ENCODE measurements at regions not wholly inside any gene's neighbourhood (a gene's known extent, or its start where the extent isn't known, plus 50 kb on each side); places are given as distances from the start of the nearest gene placed in this dataset.
"Not testable (repeated sequence)": the region's sequence is repeated elsewhere in the genome, so short reads cannot be mapped to it uniquely, and the experiment has no call there.

DNA sequence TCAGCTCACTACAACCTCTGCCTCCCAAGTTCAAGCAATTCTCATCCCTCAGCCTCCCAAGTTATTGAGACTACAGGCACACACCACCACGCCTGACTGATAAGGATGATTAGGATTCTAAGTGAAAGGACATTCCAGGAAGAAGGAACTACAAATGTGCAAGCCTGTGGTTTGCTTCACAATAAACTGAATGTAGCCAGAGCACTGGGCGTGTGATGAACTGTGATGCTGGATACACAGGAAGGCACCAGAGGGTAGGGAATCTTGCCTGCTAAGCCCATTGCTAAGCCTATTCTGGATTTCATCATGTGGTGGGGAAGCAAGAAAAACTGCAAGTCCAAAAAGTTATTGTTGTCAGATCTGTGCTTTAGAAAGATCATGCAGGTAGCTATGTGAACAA lies 177.9 kb upstream of the KCTD7 start:
- TF ChIP-seq, protein P1, sequence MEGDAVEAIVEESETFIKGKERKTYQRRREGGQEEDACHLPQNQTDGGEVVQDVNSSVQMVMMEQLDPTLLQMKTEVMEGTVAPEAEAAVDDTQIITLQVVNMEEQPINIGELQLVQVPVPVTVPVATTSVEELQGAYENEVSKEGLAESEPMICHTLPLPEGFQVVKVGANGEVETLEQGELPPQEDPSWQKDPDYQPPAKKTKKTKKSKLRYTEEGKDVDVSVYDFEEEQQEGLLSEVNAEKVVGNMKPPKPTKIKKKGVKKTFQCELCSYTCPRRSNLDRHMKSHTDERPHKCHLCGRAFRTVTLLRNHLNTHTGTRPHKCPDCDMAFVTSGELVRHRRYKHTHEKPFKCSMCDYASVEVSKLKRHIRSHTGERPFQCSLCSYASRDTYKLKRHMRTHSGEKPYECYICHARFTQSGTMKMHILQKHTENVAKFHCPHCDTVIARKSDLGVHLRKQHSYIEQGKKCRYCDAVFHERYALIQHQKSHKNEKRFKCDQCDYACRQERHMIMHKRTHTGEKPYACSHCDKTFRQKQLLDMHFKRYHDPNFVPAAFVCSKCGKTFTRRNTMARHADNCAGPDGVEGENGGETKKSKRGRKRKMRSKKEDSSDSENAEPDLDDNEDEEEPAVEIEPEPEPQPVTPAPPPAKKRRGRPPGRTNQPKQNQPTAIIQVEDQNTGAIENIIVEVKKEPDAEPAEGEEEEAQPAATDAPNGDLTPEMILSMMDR (conservative IDR thresholded peaks at IDR 0.05 in 1 of 2, IDR thresholded peaks at IDR 0.05 in 1 of 2; ENCODE audit: extremely low read depth in 1 of 2, insufficient read depth in 1 of 2, low read depth in 1 of 2, low read length in 2 of 2), result not testable (repeated sequence)
- TF ChIP-seq EZH2 (IDR thresholded peaks at IDR 0.05; ENCODE audit: borderline replicate concordance, low read length), result not testable (repeated sequence)

Measured in mammary epithelial cell (primary cell).